ENCODE measurements at regions not wholly inside any gene's neighbourhood (a gene's known extent, or its start where the extent isn't known, plus 50 kb on each side); places are given as distances from the start of the nearest gene placed in this dataset.

DNA sequence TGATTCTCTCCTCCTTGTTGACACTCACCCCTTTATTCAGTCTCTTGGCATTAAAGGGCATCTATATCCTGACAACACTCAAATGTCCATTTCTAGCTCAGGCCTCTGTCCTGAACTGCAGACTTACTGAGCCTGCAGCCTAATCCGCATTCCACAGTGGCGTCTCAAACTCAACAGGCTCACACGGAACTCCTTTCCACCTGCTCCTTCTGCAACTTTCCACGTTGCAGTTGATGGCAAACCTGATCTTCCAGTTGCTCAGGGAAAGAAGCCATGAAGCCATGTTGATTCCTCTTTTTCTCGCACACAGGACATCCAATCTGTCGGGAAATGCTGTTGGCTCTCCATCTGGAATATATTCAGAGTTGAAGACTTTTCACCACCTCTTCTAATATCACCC, 522.4 kb downstream of the CCSER2 start:
- Histone ChIP-seq H3K27me3 (ENCODE audit: control insufficient read depth, insufficient read depth, low read length) (no peaks in the 10 kb centered on the region), H3K36me3 (ENCODE audit: control insufficient read depth, insufficient read depth, low read length) (no peaks in the 10 kb centered on the region), H3K4me3 (ENCODE audit: low read depth, low read length) (no peak overlapping the region)
- POLR2A ChIA-PET, result no interaction called here
- TF ChIP-seq, protein P1, sequence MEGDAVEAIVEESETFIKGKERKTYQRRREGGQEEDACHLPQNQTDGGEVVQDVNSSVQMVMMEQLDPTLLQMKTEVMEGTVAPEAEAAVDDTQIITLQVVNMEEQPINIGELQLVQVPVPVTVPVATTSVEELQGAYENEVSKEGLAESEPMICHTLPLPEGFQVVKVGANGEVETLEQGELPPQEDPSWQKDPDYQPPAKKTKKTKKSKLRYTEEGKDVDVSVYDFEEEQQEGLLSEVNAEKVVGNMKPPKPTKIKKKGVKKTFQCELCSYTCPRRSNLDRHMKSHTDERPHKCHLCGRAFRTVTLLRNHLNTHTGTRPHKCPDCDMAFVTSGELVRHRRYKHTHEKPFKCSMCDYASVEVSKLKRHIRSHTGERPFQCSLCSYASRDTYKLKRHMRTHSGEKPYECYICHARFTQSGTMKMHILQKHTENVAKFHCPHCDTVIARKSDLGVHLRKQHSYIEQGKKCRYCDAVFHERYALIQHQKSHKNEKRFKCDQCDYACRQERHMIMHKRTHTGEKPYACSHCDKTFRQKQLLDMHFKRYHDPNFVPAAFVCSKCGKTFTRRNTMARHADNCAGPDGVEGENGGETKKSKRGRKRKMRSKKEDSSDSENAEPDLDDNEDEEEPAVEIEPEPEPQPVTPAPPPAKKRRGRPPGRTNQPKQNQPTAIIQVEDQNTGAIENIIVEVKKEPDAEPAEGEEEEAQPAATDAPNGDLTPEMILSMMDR (IDR thresholded peaks at IDR 0.05; ENCODE audit: insufficient read depth, low read depth, low read length), result no peak
- DNase-seq (ENCODE audit: low read depth), result no peak
- CTCF ChIA-PET, result no interaction called here

DNA sequence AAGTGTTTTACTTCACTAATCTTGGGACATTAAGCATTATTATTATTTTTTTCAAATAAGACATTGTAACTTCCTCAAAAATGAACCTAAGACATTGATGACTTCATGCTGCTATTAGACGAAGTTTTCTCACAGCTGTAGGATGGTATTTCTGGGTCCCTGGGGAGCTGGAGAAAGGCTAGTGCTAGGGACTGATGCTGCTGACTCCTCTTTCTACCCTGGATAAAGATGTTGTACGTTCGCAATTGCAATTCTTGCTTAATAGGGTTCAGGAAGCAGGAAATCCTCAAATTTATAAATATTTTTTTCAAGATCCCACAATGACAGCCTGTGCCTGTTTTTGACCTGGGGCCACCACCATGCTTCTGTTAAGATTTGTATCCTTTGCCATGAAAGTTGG, 526.0 kb downstream of the CCSER2 start:
- ChIA-PET CTCF (no interaction called here), POLR2A (no interaction called here)
- DNase-seq (ENCODE audit: low read depth), result no peak
- TF ChIP-seq, protein P1 (IDR thresholded peaks at IDR 0.05; ENCODE audit: insufficient read depth, low read depth, low read length), result no peak
- no peak overlapping the region for H3K4me3 ChIP-seq (ENCODE audit: low read depth, low read length)
- no peaks in the 10 kb centered on the region for H3K27me3 ChIP-seq (ENCODE audit: control insufficient read depth, insufficient read depth, low read length)
- no peaks in the 10 kb centered on the region for H3K36me3 ChIP-seq (ENCODE audit: control insufficient read depth, insufficient read depth, low read length)

DNA sequence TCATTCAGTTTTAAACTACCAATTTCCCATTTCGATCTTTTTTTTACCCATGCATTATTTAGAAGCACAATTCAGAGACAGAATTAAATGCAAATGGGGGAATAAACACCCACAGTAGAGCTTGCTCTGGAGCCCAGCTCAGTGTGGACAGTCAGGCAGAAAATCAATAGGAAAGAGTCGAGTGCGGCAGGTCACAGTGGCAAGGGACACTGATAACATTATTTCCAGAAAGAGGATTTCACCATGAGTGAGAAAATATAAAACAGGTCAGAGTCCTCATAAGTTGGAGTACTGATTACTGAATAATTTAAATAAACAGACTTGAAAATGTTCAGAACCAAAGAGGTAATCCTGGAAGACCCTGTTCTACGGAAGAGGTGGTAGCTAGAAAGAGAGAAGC, 532.5 kb downstream of the CCSER2 start:
- TF ChIP-seq, protein P1 (IDR thresholded peaks at IDR 0.05; ENCODE audit: insufficient read depth, low read depth, low read length), result no peak
- ChIA-PET CTCF (no interaction called here), POLR2A (no interaction called here)

DNA sequence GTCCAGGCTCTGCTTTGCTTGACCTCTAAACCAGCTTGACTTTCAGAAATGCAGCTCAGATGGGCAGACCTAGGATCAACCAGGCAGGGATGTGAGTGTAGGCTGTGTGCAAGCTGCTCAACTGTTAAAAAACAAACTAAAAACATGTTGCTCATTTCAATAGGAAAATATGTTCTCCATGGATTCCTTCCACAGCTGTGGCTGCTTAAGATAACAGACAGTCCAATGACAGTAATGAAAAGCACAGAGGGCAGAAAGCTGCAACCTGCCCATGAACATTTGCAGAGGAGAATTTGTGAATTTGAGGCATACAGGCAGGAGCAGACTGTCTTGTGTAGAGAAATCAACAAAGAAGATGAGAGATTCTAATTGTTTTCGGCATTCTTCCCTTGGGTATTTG, 534.2 kb downstream of the CCSER2 start:
- ChIA-PET POLR2A (no interaction called here), CTCF (no interaction called here)
- no peak for DNase-seq (ENCODE audit: low read depth)
- TF ChIP-seq, protein P1 (IDR thresholded peaks at IDR 0.05; ENCODE audit: insufficient read depth, low read depth, low read length), result no peak
- H3K4me3 ChIP-seq (ENCODE audit: low read depth, low read length), result no peak overlapping the region
- no peaks in the 10 kb centered on the region for H3K27me3 ChIP-seq (ENCODE audit: control insufficient read depth, insufficient read depth, low read length)
- H3K36me3 ChIP-seq (ENCODE audit: control insufficient read depth, insufficient read depth, low read length), result no peaks in the 10 kb centered on the region

More for the DNA sequence above, 532.5 kb downstream of the CCSER2 start:
- DNase-seq (ENCODE audit: low read depth), result no peak
- H3K27me3 ChIP-seq (ENCODE audit: control insufficient read depth, insufficient read depth, low read length), result no peaks in the 10 kb centered on the region
- no peak overlapping the region for H3K4me3 ChIP-seq (ENCODE audit: low read depth, low read length)
- H3K36me3 ChIP-seq (ENCODE audit: control insufficient read depth, insufficient read depth, low read length), result no peaks in the 10 kb centered on the region

DNA sequence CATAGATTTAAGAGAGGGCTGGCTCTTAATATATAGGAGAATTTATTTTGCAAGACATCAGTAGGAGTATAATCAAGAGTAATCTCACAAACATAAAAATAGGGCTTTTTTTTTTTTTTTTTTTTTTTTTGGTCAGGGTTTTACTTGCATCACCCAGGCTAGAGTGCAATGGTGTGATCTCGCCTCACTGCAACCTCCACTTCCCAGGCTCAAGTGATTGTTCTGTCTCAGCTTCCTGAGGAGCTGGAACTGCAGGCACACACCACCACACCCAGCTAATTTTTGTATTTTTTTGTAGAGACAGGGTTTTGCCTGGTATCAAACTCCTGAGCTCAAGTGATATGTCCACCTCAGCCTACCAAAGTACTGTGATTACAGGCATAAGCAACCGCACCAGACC, 535.3 kb downstream of the CCSER2 start:
- TF ChIP-seq, protein P1 (IDR thresholded peaks at IDR 0.05; ENCODE audit: insufficient read depth, low read depth, low read length), result no peak
- POLR2A ChIA-PET, result no interaction called here
- no peak for DNase-seq (ENCODE audit: low read depth)

More for the DNA sequence above, 535.3 kb downstream of the CCSER2 start:
- H3K36me3 ChIP-seq (ENCODE audit: control insufficient read depth, insufficient read depth, low read length), result no peaks in the 10 kb centered on the region
- CTCF ChIA-PET, result no interaction called here
- H3K27me3 ChIP-seq (ENCODE audit: control insufficient read depth, insufficient read depth, low read length), result no peaks in the 10 kb centered on the region
- no peak overlapping the region for H3K4me3 ChIP-seq (ENCODE audit: low read depth, low read length)
